Tibial nerve (tissue), 3 donors: ENCODE measurements at regions not wholly inside any gene's neighbourhood (a gene's known extent, or its start where the extent isn't known, plus 50 kb on each side); places are given as distances from the start of the nearest gene placed in this dataset.

Experiments used
- CTCF ChIP-seq, 5 experiments: fragments of 200-600 bp in 3 of 5; fragments of 450-650 bp in 2 of 5; sonication (generic) in 3 of 5; IDR thresholded peaks; one replicate each; pipeline ENCODE4 v1.5.1; 2016 to 2019; ENCODE audit warnings: antibody characterized with exemption in 5 of 5, mild to moderate bottlenecking in 3 of 5, moderate library complexity in 2 of 5
- POLR2A ChIP-seq, 2 donors: fragments of 450-650 bp; IDR thresholded peaks; one replicate each; pipeline ENCODE4 v1.6.1; 2017; ENCODE audit warnings: antibody characterized with exemption in 2 of 2, mild to moderate bottlenecking in 2 of 2, moderate library complexity in 2 of 2

- TF ChIP-seq CTCF (IDR thresholded peaks at IDR 0.05): no peak
- no peak for TF ChIP-seq POLR2A (IDR thresholded peaks at IDR 0.05)
Observed at GRCh38 chr18:64981915-64982314, 768.9 kb upstream of the CDH7 start.
